ENCODE measurements at regions not wholly inside any gene's neighbourhood (a gene's known extent, or its start where the extent isn't known, plus 50 kb on each side); places are given as distances from the start of the nearest gene placed in this dataset.

- no peak for TF ChIP-seq POLR2A (IDR thresholded peaks at IDR 0.05)
- no peak for TF ChIP-seq CTCF (IDR thresholded peaks at IDR 0.05)
- no peak for TF ChIP-seq EP300 (IDR thresholded peaks at IDR 0.05)
- WGBS, 3 donors, result 49 to 52% (median 49%) methylated on average over 4 of the region's 4 CpGs
- Histone ChIP-seq H3K9me3 (no peaks in the 10 kb centered on the region), H3K27ac (no peak overlapping the region), H3K4me3 (no peak overlapping the region), H3K4me1 (ENCODE audit: insufficient read depth) (no peaks in the 10 kb centered on the region), H3K27me3 (no peaks in the 10 kb centered on the region), H3K36me3 (no peaks in the 10 kb centered on the region)
- no peak for DNase-seq
- intact Hi-C loops (cut with DNase I), result no loop called here
These were observed 241.9 kb downstream of the IRX1 start for GRCh38 chr5:3837506-3837905.

- no peak overlapping the region for H3K4me3 ChIP-seq
- no peak for DNase-seq
- H3K27ac ChIP-seq, result no peak overlapping the region
- intact Hi-C loops (cut with DNase I), result no loop called here
- H3K36me3 ChIP-seq, result no peaks in the 10 kb centered on the region
- TF ChIP-seq POLR2A (IDR thresholded peaks at IDR 0.05) (no peak), CTCF (IDR thresholded peaks at IDR 0.05) (no peak), EP300 (IDR thresholded peaks at IDR 0.05) (no peak)
- H3K4me1 ChIP-seq (ENCODE audit: insufficient read depth), result no peaks in the 10 kb centered on the region
- 71 to 75% (median 73%) methylated on average over 2 of the region's 2 CpGs for WGBS, 3 donors
- no peaks in the 10 kb centered on the region for H3K9me3 ChIP-seq
- H3K27me3 ChIP-seq, result no peaks in the 10 kb centered on the region
These were observed 243.5 kb downstream of the IRX1 start for GRCh38 chr5:3839151-3839550.

GRCh38 chr5:3842591-3842990 is 247.0 kb downstream of the IRX1 start:
- Histone ChIP-seq H3K4me1 (ENCODE audit: insufficient read depth) (no peaks in the 10 kb centered on the region), H3K27ac (no peak overlapping the region), H3K4me3 (no peak overlapping the region), H3K9me3 (no peaks in the 10 kb centered on the region), H3K36me3 (no peaks in the 10 kb centered on the region), H3K27me3 (no peaks in the 10 kb centered on the region)
- 51 to 68% (median 56%) methylated on average over 6 of the region's 6 CpGs for WGBS, 3 donors
- intact Hi-C loops (cut with DNase I), result no loop called here
- TF ChIP-seq EP300 (IDR thresholded peaks at IDR 0.05), result no peak
- TF ChIP-seq CTCF (IDR thresholded peaks at IDR 0.05), result no peak
- TF ChIP-seq POLR2A (IDR thresholded peaks at IDR 0.05), result no peak
- DNase-seq, result no peak

GRCh38 chr5:3843706-3844105 is 248.1 kb downstream of the IRX1 start:
- no peaks in the 10 kb centered on the region for H3K9me3 ChIP-seq

More at GRCh38 chr5:3843706-3844105, 248.1 kb downstream of the IRX1 start:
- intact Hi-C loops (cut with DNase I), result loop anchor here in 1 of 4 donors (1.0 kb wide), 1 partner anchor 34 kb away; no protein-coding TSS in a partner anchor
- H3K27me3 ChIP-seq, result no peaks in the 10 kb centered on the region
- no peak overlapping the region for H3K27ac ChIP-seq
- no peak overlapping the region for H3K4me3 ChIP-seq
- no peak for DNase-seq
- 68 to 78% (median 77%) methylated on average over 6 of the region's 6 CpGs for WGBS, 3 donors
- H3K4me1 ChIP-seq (ENCODE audit: insufficient read depth), result no peaks in the 10 kb centered on the region
- TF ChIP-seq EP300 (IDR thresholded peaks at IDR 0.05) (no peak), POLR2A (IDR thresholded peaks at IDR 0.05) (no peak), CTCF (IDR thresholded peaks at IDR 0.05) (no peak)
- H3K36me3 ChIP-seq, result no peaks in the 10 kb centered on the region

Measured in ovary (tissue), 7 donors.